ENCODE measurements at regions not wholly inside any gene's neighbourhood (a gene's known extent, or its start where the extent isn't known, plus 50 kb on each side); places are given as distances from the start of the nearest gene placed in this dataset.

DNA sequence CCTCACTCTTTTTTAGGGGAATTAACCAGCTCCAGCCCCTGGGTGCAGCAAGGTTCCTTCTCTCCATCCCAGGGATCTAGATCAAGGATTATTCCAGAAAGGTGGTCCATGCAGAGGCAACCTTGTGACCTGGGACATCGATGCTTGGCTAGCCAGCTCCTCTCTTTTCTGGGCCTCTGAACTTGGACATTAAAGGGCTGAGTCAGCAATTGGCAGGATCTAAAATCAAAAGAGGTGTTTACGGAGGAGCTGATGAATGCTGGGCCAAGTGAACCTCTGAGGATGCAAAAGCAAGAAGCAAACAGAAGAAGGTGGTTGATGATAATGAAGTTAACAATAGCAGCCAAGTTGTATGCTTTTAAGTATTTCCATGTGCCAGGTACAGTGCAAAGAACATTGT, 207.0 kb downstream of the MAF start:
- DNase-seq (no peak), ATAC-seq (ENCODE audit: insufficient read depth, low FRiP score) (no peak)
- Histone ChIP-seq H3K4me3 (no peak overlapping the region), H3K4me1 (ENCODE audit: control insufficient read depth in 5 of 5, insufficient read depth in 5 of 5, low read length in 5 of 5) (peaks cover 3 to 15% (median 3%) of the 10 kb centered on the region in 5 donors), H3K27ac (ENCODE audit: low read depth in 1 of 2, low read length in 1 of 2) (no peak overlapping the region), H3K9me3 (ENCODE audit: control insufficient read depth in 4 of 4, insufficient read depth in 3 of 4, low read length in 3 of 4) (peaks cover 0 to 7% (median 1%) of the 10 kb centered on the region in 4 donors), H3K36me3 (ENCODE audit: control insufficient read depth in 4 of 4, insufficient read depth in 4 of 4, low read length in 4 of 4) (no peaks in the 10 kb centered on the region), H3K27me3 (ENCODE audit: control insufficient read depth in 3 of 3, insufficient read depth in 3 of 3, low read length in 2 of 3) (no peaks in the 10 kb centered on the region), H3K9ac (ENCODE audit: insufficient read depth in 1 of 2, low read length in 2 of 2) (no peak overlapping the region)
- no peak for TF ChIP-seq CTCF (IDR thresholded peaks at IDR 0.05; ENCODE audit: control extremely low read depth, extremely low read depth)
- WGBS, 2 donors, result 68 to 85% methylated on average over 2 of the region's 2 CpGs

DNA sequence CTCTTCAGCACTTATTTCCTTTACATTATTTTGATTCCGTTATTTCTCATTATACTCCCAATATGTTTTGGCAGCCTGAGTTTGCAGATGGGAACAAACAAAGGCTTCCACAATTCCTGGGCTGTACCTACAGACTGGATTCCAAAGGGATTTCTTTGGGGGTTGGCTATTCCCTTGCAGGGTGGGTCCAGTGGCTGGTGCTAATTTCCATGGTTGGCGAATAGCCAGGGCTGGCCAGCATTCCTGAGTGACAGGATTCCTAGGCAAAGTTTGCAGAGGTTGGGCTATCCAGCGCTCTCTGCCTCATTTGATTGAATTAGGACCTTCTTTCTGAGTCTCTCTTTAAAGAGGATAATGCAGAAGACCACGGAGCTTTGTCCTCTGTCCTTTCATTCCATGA, 207.4 kb downstream of the MAF start:
- WGBS, 2 donors, result 58 to 78% methylated on average over 4 of the region's 4 CpGs
- H3K9me3 ChIP-seq (ENCODE audit: control insufficient read depth in 4 of 4, insufficient read depth in 3 of 4, low read length in 3 of 4), result peaks cover 0 to 4% (median 1%) of the 10 kb centered on the region in 4 donors
- TF ChIP-seq CTCF (IDR thresholded peaks at IDR 0.05; ENCODE audit: control extremely low read depth, extremely low read depth), result no peak
- peak; percentile 24 to 48 (median 34) for DNase-seq
- no peak overlapping the region for H3K9ac ChIP-seq (ENCODE audit: insufficient read depth in 1 of 2, low read length in 2 of 2)
- H3K27ac ChIP-seq (ENCODE audit: low read depth in 1 of 2, low read length in 1 of 2), result no peak overlapping the region
- no peak for ATAC-seq (ENCODE audit: insufficient read depth, low FRiP score)
- H3K36me3 ChIP-seq (ENCODE audit: control insufficient read depth in 4 of 4, insufficient read depth in 4 of 4, low read length in 4 of 4), result no peaks in the 10 kb centered on the region
- no peak overlapping the region for H3K4me3 ChIP-seq
- H3K27me3 ChIP-seq (ENCODE audit: control insufficient read depth in 3 of 3, insufficient read depth in 3 of 3, low read length in 2 of 3), result no peaks in the 10 kb centered on the region
- H3K4me1 ChIP-seq (ENCODE audit: control insufficient read depth in 5 of 5, insufficient read depth in 5 of 5, low read length in 5 of 5), result peaks cover 3 to 15% (median 3%) of the 10 kb centered on the region in 5 donors

GRCh38 chr16:79392081-79392480, 208.5 kb downstream of the MAF start:
- TF ChIP-seq CTCF (IDR thresholded peaks at IDR 0.05; ENCODE audit: control extremely low read depth, extremely low read depth), result no peak
- no peak for DNase-seq
- no peaks in the 10 kb centered on the region for H3K36me3 ChIP-seq (ENCODE audit: control insufficient read depth in 4 of 4, insufficient read depth in 4 of 4, low read length in 4 of 4)
- H3K4me1 ChIP-seq (ENCODE audit: control insufficient read depth in 5 of 5, insufficient read depth in 5 of 5, low read length in 5 of 5), result peaks cover 3 to 16% (median 3%) of the 10 kb centered on the region in 5 donors
- no peak for ATAC-seq (ENCODE audit: insufficient read depth, low FRiP score)
- no peaks in the 10 kb centered on the region for H3K27me3 ChIP-seq (ENCODE audit: control insufficient read depth in 3 of 3, insufficient read depth in 3 of 3, low read length in 2 of 3)
- H3K27ac ChIP-seq (ENCODE audit: low read depth in 1 of 2, low read length in 1 of 2), result no peak overlapping the region
- H3K9me3 ChIP-seq (ENCODE audit: control insufficient read depth in 4 of 4, insufficient read depth in 3 of 4, low read length in 3 of 4), result no peaks in the 10 kb centered on the region
- no peak overlapping the region for H3K9ac ChIP-seq (ENCODE audit: insufficient read depth in 1 of 2, low read length in 2 of 2)
- H3K4me3 ChIP-seq, result no peak overlapping the region

DNA sequence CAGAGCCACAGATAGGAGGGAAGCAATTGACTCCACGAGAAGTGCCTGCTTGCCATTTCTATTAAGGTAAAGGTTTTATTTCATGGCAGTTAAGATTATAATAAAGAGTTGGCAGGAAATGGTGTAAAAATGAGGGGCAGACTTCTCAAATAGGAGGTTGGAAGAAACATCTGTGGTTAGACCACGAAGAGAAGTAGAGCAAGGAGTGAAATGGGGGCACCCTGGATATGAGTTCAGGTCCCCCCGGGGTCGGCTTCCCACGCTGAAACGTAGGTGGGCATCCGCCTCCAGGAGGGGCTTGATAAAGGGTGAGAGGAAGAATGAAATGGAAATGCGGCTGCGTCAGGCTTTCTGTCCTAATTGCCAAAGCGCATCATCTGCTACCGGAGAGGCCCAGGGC, 209.1 kb downstream of the MAF start:
- Histone ChIP-seq H3K27ac (ENCODE audit: low read depth in 1 of 2, low read length in 1 of 2) (no peak overlapping the region), H3K36me3 (ENCODE audit: control insufficient read depth in 4 of 4, insufficient read depth in 4 of 4, low read length in 4 of 4) (no peaks in the 10 kb centered on the region), H3K4me1 (ENCODE audit: control insufficient read depth in 5 of 5, insufficient read depth in 5 of 5, low read length in 5 of 5) (peaks cover 3 to 16% (median 3%) of the 10 kb centered on the region in 5 donors), H3K9me3 (ENCODE audit: control insufficient read depth in 4 of 4, insufficient read depth in 3 of 4, low read length in 3 of 4) (no peaks in the 10 kb centered on the region), H3K4me3 (no peak overlapping the region), H3K9ac (ENCODE audit: insufficient read depth in 1 of 2, low read length in 2 of 2) (no peak overlapping the region), H3K27me3 (ENCODE audit: control insufficient read depth in 3 of 3, insufficient read depth in 3 of 3, low read length in 2 of 3) (no peaks in the 10 kb centered on the region)
- no peak for DNase-seq
- no peak for TF ChIP-seq CTCF (IDR thresholded peaks at IDR 0.05; ENCODE audit: control extremely low read depth, extremely low read depth)
- ATAC-seq (ENCODE audit: insufficient read depth, low FRiP score), result no peak
- 66 to 78% methylated on average over 11 of the region's 11 CpGs for WGBS, 2 donors

Measured in lung (tissue), 11 donors.